ENCODE measurements at regions not wholly inside any gene's neighbourhood (a gene's known extent, or its start where the extent isn't known, plus 50 kb on each side); places are given as distances from the start of the nearest gene placed in this dataset.

GRCh38 chr13:62251734-62252133, 836.1 kb upstream of the PCDH20 start:
- no peak overlapping the region for H3K4me3 Mint-ChIP-seq
- H3K36me3 Mint-ChIP-seq = no peaks in the 10 kb centered on the region
- H3K4me1 Mint-ChIP-seq = no peaks in the 10 kb centered on the region
- no peaks in the 10 kb centered on the region for H3K27me3 Mint-ChIP-seq
- DNase-seq (ENCODE audit: low spot score in 2 of 2) (no peak), ATAC-seq (ENCODE audit: low read depth) (no peak)
- no peak overlapping the region for H3K27ac Mint-ChIP-seq
- no peaks in the 10 kb centered on the region for H3K9me3 Mint-ChIP-seq

DNA sequence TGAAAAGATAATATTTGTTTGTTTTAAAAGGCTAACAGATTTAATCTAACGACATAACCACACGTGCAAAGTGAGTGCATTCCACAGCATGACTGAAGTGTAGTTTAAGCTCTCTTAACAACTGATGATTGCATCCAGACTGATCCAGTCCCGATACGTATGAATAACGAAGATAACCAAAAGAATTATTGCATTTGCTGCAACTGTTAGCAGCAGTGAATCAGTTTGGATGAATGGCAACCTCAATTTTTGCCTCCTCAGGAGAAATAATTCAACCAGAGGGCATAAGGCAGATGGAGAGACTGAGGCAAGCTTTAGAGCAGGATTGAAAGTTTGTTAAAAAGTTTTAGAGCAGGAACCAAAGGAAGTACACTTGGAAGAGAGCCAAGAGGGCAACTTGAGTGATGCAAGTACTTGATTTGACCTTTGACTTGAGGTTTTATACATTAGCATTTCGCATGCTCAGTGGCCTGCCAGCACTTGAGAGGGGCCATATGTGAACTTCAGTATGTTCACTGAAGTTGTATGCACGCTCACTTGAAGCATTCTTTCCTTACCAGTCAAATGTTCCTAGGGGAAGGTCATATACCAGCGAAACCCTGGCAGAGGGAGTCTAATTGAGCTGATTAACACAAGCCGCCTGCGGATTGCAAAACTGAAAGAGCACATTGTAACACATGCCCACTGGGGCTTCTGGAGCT, 835.0 kb upstream of the PCDH20 start:
- ATAC-seq (ENCODE audit: low read depth) (no peak), DNase-seq (ENCODE audit: low spot score in 2 of 2) (no peak)
- H3K27me3 Mint-ChIP-seq = no peaks in the 10 kb centered on the region
- H3K9me3 Mint-ChIP-seq = no peaks in the 10 kb centered on the region
- H3K36me3 Mint-ChIP-seq = no peaks in the 10 kb centered on the region
- no peak overlapping the region for H3K4me3 Mint-ChIP-seq
- no peak overlapping the region for H3K27ac Mint-ChIP-seq
- H3K4me1 Mint-ChIP-seq = no peaks in the 10 kb centered on the region

DNA sequence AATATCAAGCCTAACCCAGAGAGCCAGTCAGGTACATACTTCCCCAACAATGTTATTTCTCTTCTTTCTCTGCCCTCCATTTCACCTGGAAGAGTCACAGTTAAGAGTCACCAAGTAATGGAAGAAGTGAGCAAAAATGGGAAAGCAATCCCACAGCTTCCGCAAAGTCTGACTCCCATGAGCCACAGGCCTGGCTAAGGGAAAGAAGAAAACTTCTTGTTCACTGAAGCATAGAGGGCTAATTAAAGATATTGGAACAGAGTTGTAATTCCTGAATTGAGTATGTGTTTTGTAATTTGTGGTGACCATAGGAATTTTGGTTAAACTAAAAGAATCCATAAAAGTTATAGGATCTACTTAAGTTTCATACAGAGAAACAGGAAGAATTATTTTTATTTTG, 830.9 kb upstream of the PCDH20 start:
- no peak for DNase-seq (ENCODE audit: low spot score in 2 of 2)
- no peaks in the 10 kb centered on the region for H3K36me3 Mint-ChIP-seq
- H3K4me3 Mint-ChIP-seq = no peak overlapping the region
- no peaks in the 10 kb centered on the region for H3K27me3 Mint-ChIP-seq
- H3K4me1 Mint-ChIP-seq = no peaks in the 10 kb centered on the region
- H3K9me3 Mint-ChIP-seq = peaks cover 2% of the 10 kb centered on the region
- no peak overlapping the region for H3K27ac Mint-ChIP-seq
- no peak for ATAC-seq (ENCODE audit: low read depth)

GRCh38 chr13:62243106-62243505, 827.5 kb upstream of the PCDH20 start:
- DNase-seq (ENCODE audit: low spot score in 2 of 2) (no peak), ATAC-seq (ENCODE audit: low read depth) (no peak)
- Mint-ChIP-seq H3K4me3 (no peak overlapping the region), H3K27me3 (no peaks in the 10 kb centered on the region), H3K9me3 (peaks cover 2% of the 10 kb centered on the region), H3K4me1 (no peaks in the 10 kb centered on the region), H3K36me3 (no peaks in the 10 kb centered on the region), H3K27ac (no peak overlapping the region)

DNA sequence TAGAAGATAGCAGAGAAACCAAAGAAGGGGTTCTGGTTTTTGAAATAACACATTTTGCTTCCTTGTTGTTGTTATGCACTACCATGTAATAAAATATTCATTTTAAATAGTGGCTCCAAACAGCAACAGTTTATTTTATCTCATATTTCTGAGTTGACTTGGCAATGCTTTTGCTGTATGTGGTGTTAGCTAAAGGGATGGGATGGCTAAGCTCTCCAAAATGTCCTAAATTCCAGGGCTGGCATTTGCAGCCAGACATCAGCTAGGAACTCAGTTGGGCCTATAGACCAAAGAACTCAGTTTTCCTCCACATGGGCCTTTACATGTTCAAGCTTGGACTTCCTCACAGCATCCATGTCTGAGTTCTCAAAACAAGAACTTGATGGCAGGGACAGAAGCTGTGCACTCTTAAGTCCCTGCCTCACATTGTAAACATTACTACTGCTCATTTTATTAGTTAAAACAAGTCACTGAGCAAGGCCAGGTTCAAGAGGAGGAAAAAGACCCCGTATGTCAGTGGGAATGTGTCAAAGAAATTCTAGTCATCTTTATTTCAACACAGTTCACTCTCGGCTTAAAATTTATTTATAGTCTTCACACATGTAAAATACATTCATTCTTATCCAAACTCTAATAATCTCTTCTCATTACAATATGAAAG, 819.3 kb upstream of the PCDH20 start:
- DNase-seq (ENCODE audit: low spot score in 2 of 2) = no peak
- no peaks in the 10 kb centered on the region for H3K36me3 Mint-ChIP-seq
- no peak overlapping the region for H3K4me3 Mint-ChIP-seq
- peaks cover 3% of the 10 kb centered on the region for H3K9me3 Mint-ChIP-seq
- H3K4me1 Mint-ChIP-seq = no peaks in the 10 kb centered on the region
- no peak for ATAC-seq (ENCODE audit: low read depth)
- H3K27ac Mint-ChIP-seq = no peak overlapping the region
- H3K27me3 Mint-ChIP-seq = no peaks in the 10 kb centered on the region

- ATAC-seq (ENCODE audit: low read depth) (no peak), DNase-seq (ENCODE audit: low spot score in 2 of 2) (no peak)
- Mint-ChIP-seq H3K27ac (no peak overlapping the region), H3K9me3 (peaks cover 4% of the 10 kb centered on the region), H3K27me3 (no peaks in the 10 kb centered on the region), H3K4me1 (peaks cover 4% of the 10 kb centered on the region), H3K36me3 (no peaks in the 10 kb centered on the region), H3K4me3 (no peak overlapping the region)
Observed at GRCh38 chr13:62210951-62211350, 795.3 kb upstream of the PCDH20 start.

GRCh38 chr13:62209529-62209928, 793.9 kb upstream of the PCDH20 start:
- Mint-ChIP-seq H3K4me1 (peaks cover 4% of the 10 kb centered on the region), H3K36me3 (no peaks in the 10 kb centered on the region), H3K9me3 (peaks cover 7% of the 10 kb centered on the region), H3K4me3 (peak overlapping the region; percentile 51), H3K27ac (peak overlapping the region; percentile 12), H3K27me3 (no peaks in the 10 kb centered on the region)
- ATAC-seq (ENCODE audit: low read depth) (no peak), DNase-seq (ENCODE audit: low spot score in 2 of 2) (no peak)

GRCh38 chr13:62207388-62207787, 791.7 kb upstream of the PCDH20 start:
- Mint-ChIP-seq H3K36me3 (no peaks in the 10 kb centered on the region), H3K27me3 (no peaks in the 10 kb centered on the region), H3K4me1 (peaks cover 4% of the 10 kb centered on the region), H3K4me3 (no peak overlapping the region), H3K27ac (no peak overlapping the region), H3K9me3 (peaks cover 3% of the 10 kb centered on the region)
- ATAC-seq (ENCODE audit: low read depth) = no peak
- no peak for DNase-seq (ENCODE audit: low spot score in 2 of 2)

GRCh38 chr13:62206165-62206564, 790.5 kb upstream of the PCDH20 start:
- peaks cover 4% of the 10 kb centered on the region for H3K4me1 Mint-ChIP-seq
- H3K27ac Mint-ChIP-seq = no peak overlapping the region
- no peak for ATAC-seq (ENCODE audit: low read depth)
- no peaks in the 10 kb centered on the region for H3K36me3 Mint-ChIP-seq
- peaks cover 3% of the 10 kb centered on the region for H3K9me3 Mint-ChIP-seq
- DNase-seq (ENCODE audit: low spot score in 2 of 2) = no peak
- no peak overlapping the region for H3K4me3 Mint-ChIP-seq
- no peaks in the 10 kb centered on the region for H3K27me3 Mint-ChIP-seq

- no peak for ATAC-seq (ENCODE audit: low read depth)
- Mint-ChIP-seq H3K4me3 (no peak overlapping the region), H3K36me3 (no peaks in the 10 kb centered on the region), H3K9me3 (peaks cover 8% of the 10 kb centered on the region), H3K4me1 (peaks cover 4% of the 10 kb centered on the region), H3K27ac (no peak overlapping the region), H3K27me3 (no peaks in the 10 kb centered on the region)
- DNase-seq (ENCODE audit: low spot score in 2 of 2) = no peak
Observed at GRCh38 chr13:62205273-62205672, 789.6 kb upstream of the PCDH20 start.

DNA sequence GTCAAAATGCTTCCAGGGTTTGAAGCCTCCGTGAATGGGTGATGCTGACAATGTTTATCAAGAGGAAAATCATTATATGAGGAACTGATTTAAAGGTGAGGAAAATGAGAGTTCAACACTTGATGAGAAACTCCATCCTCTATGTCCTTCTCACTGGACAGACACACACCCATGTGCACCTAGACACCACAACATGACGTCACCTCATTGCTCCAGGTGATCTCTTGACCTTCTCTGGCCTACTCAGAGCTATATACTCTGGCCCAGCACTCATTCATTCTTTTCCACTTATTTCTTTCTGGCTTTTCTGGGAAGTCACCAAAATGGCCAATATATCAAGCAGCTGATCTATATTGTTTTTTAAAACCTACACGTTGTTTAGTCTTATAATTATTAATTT, 778.7 kb upstream of the PCDH20 start:
- no peak overlapping the region for H3K27ac Mint-ChIP-seq
- H3K4me1 Mint-ChIP-seq = no peaks in the 10 kb centered on the region
- H3K4me3 Mint-ChIP-seq = no peak overlapping the region
- H3K36me3 Mint-ChIP-seq = no peaks in the 10 kb centered on the region
- H3K27me3 Mint-ChIP-seq = no peaks in the 10 kb centered on the region
- H3K9me3 Mint-ChIP-seq = peaks cover 2% of the 10 kb centered on the region
- ATAC-seq (ENCODE audit: low read depth) (no peak), DNase-seq (ENCODE audit: low spot score in 2 of 2) (no peak)

DNA sequence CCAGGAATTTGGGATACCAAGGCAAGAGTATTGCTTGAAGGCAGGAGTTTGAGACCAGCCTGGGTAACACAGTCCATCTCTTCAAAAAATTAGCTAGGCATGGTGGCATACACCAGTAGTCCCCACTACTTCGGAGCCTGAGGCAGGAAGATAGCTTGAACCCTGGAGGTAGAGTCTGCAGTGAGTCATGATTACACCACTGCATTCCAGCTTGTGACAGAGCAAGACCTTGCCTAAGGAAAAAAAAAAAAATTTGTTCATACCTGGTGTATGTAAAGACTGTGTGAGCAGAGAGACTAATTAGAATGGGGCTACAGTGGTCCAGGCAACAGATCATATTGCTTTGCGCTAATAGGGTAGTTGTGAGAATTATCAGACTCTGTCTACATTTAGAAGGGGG, 778.3 kb upstream of the PCDH20 start:
- Mint-ChIP-seq H3K27ac (no peak overlapping the region), H3K4me1 (no peaks in the 10 kb centered on the region), H3K4me3 (no peak overlapping the region), H3K27me3 (no peaks in the 10 kb centered on the region), H3K36me3 (no peaks in the 10 kb centered on the region), H3K9me3 (peaks cover 2% of the 10 kb centered on the region)
- DNase-seq (ENCODE audit: low spot score in 2 of 2) (no peak), ATAC-seq (ENCODE audit: low read depth) (no peak)

DNA sequence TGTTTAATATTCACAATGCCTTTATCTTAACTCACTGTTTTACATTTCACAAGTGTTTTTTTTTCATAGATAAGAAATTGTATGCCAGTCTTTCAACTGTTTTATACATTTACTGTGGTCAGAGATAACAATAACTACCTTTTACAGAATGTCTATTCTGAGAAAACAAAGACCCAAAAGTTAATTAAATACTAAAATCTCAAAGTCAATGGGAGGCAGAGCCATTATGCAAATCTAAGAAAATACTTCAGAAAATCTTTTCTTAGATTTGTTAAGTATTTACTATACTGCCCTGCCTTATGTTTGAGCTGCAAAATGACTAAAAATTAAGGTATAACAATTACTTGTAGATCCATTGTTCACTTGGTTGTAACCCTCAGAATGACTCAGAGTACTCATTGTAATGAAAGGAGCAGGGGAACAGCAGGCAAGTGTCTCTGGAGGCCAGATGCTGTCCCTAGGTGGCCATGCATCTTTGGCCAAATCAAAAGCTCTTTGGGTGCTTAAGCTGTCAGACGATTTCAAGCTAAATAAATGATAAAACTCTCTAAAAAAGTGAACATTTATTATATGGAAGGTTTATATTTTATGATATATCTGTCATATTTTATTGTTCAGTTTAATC, 770.1 kb upstream of the PCDH20 start:
- Mint-ChIP-seq H3K9me3 (peaks cover 2% of the 10 kb centered on the region), H3K4me3 (no peak overlapping the region), H3K36me3 (no peaks in the 10 kb centered on the region), H3K4me1 (no peaks in the 10 kb centered on the region), H3K27ac (no peak overlapping the region), H3K27me3 (no peaks in the 10 kb centered on the region)
- DNase-seq (ENCODE audit: low spot score in 2 of 2) = no peak
- ATAC-seq (ENCODE audit: low read depth) = no peak

DNA sequence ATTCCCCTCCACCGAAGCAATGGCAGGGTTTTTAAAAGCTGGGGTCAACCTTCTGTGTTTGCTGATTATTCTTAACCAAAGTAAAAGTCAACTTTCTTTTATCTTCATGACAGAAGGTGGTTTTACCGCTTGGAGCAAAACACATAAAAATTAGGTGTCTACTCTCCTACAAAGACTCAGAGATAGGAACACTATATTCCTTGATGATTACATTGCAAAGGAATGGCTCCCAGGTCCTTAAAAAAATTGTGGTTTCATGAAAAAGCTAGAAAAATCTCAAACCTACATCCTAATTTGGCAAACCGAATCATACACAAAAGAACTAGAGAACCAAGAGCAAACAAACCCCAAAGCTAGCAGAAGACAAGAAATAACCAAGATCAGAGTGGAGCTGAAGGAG, 760.4 kb upstream of the PCDH20 start:
- Mint-ChIP-seq H3K4me1 (no peaks in the 10 kb centered on the region), H3K4me3 (no peak overlapping the region), H3K27me3 (no peaks in the 10 kb centered on the region), H3K27ac (no peak overlapping the region), H3K36me3 (no peaks in the 10 kb centered on the region), H3K9me3 (peaks cover 11% of the 10 kb centered on the region)
- DNase-seq (ENCODE audit: low spot score in 2 of 2) = no peak
- no peak for ATAC-seq (ENCODE audit: low read depth)

DNA sequence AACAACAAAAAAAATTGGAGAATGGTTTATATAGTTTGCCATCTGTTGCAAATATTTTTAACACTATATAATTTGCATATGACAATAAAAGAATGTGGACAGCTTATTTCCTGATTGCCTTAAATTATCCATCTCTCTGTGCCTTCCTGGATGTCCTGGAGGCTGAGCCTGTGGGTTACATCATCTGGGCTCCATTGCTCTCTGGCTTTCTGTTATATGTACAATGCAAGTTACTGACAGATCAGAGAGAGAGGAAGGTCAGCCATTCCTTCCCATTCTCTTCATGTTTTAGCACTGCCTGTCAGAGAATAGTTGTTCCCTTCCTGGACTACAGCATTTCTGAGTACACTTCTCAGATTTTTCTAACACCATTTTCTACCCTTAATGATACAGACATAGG, 758.3 kb upstream of the PCDH20 start:
- Mint-ChIP-seq H3K27ac (no peak overlapping the region), H3K36me3 (no peaks in the 10 kb centered on the region), H3K4me3 (no peak overlapping the region), H3K4me1 (no peaks in the 10 kb centered on the region), H3K27me3 (no peaks in the 10 kb centered on the region), H3K9me3 (peaks cover 15% of the 10 kb centered on the region)
- no peak for ATAC-seq (ENCODE audit: low read depth)
- DNase-seq (ENCODE audit: low spot score in 2 of 2) = no peak

Data from memory B cell (primary cell).